Peyer's patch (tissue), 4 donors: ENCODE measurements at regions not wholly inside any gene's neighbourhood (a gene's known extent, or its start where the extent isn't known, plus 50 kb on each side); places are given as distances from the start of the nearest gene placed in this dataset.

ENCODE experiments used
- DNase-seq, 3 donors: peaks; one replicate each; pipeline ENCODE4 v3.0.0-alpha.2; 2017 to 2019
- H3K27ac ChIP-seq, 4 donors: fragments of 200-600 bp; sonication (generic); one replicate each; pipeline ENCODE4 v1.5.1; 2016 to 2019
- H3K27me3 ChIP-seq, 2 donors: fragments of 200-600 bp; sonication (generic); one replicate each; pipeline ENCODE4 v1.5.1; 2019
- H3K36me3 ChIP-seq, 3 donors: fragments of 200-600 bp; sonication (generic); one replicate each; pipeline ENCODE4 v1.5.1; 2016 to 2019
- H3K4me1 ChIP-seq, 4 donors: fragments of 200-600 bp; sonication (generic); one replicate each; pipeline ENCODE4 v1.5.1; 2016 to 2019
- H3K4me3 ChIP-seq, 4 donors: fragments of 200-600 bp; sonication (generic); 1 replicate in 3 of 4; 2 replicates in 1 of 4; pipeline ENCODE4 v1.5.1; 2016 to 2019; ENCODE audit warnings: mild to moderate bottlenecking in 1 of 4
- H3K9me3 ChIP-seq, 4 donors: fragments of 200-600 bp; sonication (generic); one replicate each; pipeline ENCODE4 v1.5.1; 2016 to 2019; ENCODE audit warnings: mild to moderate bottlenecking in 1 of 4
- CTCF ChIP-seq, 6 experiments: fragments of 450-650 bp in 4 of 6; fragments of 200-600 bp in 2 of 6; sonication (generic) in 1 of 6; IDR thresholded peaks; one replicate each; pipeline ENCODE4 v1.5.1; 2017 to 2019; ENCODE audit warnings: antibody characterized with exemption in 6 of 6, mild to moderate bottlenecking in 3 of 6, moderate library complexity in 1 of 6
- POLR2A ChIP-seq, 2 donors: fragments of 450-650 bp; IDR thresholded peaks; one replicate each; pipeline ENCODE4 v1.5.1; 2017; ENCODE audit warnings: antibody characterized with exemption in 2 of 2, mild to moderate bottlenecking in 2 of 2, moderate library complexity in 2 of 2

GRCh38 chr10:47152861-47153349 is 147.1 kb upstream of the GDF10 start:
- H3K4me3 ChIP-seq, result no peak overlapping the region
- H3K27me3 ChIP-seq, result no peaks in the 10 kb centered on the region
- H3K9me3 ChIP-seq, result peaks cover 0 to 9% (median 3%) of the 10 kb centered on the region in 4 donors
- DNase-seq, result no peak
- no peaks in the 10 kb centered on the region for H3K36me3 ChIP-seq
- TF ChIP-seq CTCF (IDR thresholded peaks at IDR 0.05), result peak in 3 of 6 experiments; percentile 7 to 30 (median 18)
- no peak for TF ChIP-seq POLR2A (IDR thresholded peaks at IDR 0.05)
- no peaks in the 10 kb centered on the region for H3K4me1 ChIP-seq
- H3K27ac ChIP-seq, result no peak overlapping the region

GRCh38 chr10:47154762-47155161 is 145.2 kb upstream of the GDF10 start:
- H3K27ac ChIP-seq, result no peak overlapping the region
- DNase-seq, result no peak
- no peaks in the 10 kb centered on the region for H3K27me3 ChIP-seq
- H3K4me1 ChIP-seq, result no peaks in the 10 kb centered on the region
- no peak overlapping the region for H3K4me3 ChIP-seq
- peaks cover 0 to 9% (median 3%) of the 10 kb centered on the region in 4 donors for H3K9me3 ChIP-seq
- no peaks in the 10 kb centered on the region for H3K36me3 ChIP-seq
- TF ChIP-seq POLR2A (IDR thresholded peaks at IDR 0.05) (no peak), CTCF (IDR thresholded peaks at IDR 0.05) (no peak)

- no peak for DNase-seq
- no peak overlapping the region for H3K4me3 ChIP-seq
- H3K36me3 ChIP-seq, result no peaks in the 10 kb centered on the region
- H3K27ac ChIP-seq, result no peak overlapping the region
- no peaks in the 10 kb centered on the region for H3K27me3 ChIP-seq
- no peaks in the 10 kb centered on the region for H3K4me1 ChIP-seq
- TF ChIP-seq CTCF (IDR thresholded peaks at IDR 0.05), result no peak
- TF ChIP-seq POLR2A (IDR thresholded peaks at IDR 0.05), result no peak
- H3K9me3 ChIP-seq, result peaks cover 0 to 9% (median 3%) of the 10 kb centered on the region in 4 donors
Measured at GRCh38 chr10:47156873-47157272, 143.1 kb upstream of the GDF10 start.

- no peak for DNase-seq
- Histone ChIP-seq H3K4me1 (no peaks in the 10 kb centered on the region), H3K27me3 (no peaks in the 10 kb centered on the region), H3K9me3 (peaks cover 0 to 9% (median 3%) of the 10 kb centered on the region in 4 donors), H3K36me3 (no peaks in the 10 kb centered on the region), H3K27ac (no peak overlapping the region), H3K4me3 (no peak overlapping the region)
- TF ChIP-seq CTCF (IDR thresholded peaks at IDR 0.05), result no peak
- no peak for TF ChIP-seq POLR2A (IDR thresholded peaks at IDR 0.05)
Measured at GRCh38 chr10:47158116-47159071, 141.6 kb upstream of the GDF10 start.

GRCh38 chr10:47159361-47160260 is 140.4 kb upstream of the GDF10 start:
- DNase-seq, result no peak
- H3K36me3 ChIP-seq, result no peaks in the 10 kb centered on the region
- no peak overlapping the region for H3K4me3 ChIP-seq
- TF ChIP-seq POLR2A (IDR thresholded peaks at IDR 0.05) (no peak), CTCF (IDR thresholded peaks at IDR 0.05) (no peak)
- no peak overlapping the region for H3K27ac ChIP-seq
- no peaks in the 10 kb centered on the region for H3K27me3 ChIP-seq
- peaks cover 0 to 8% (median 3%) of the 10 kb centered on the region in 4 donors for H3K9me3 ChIP-seq
- no peaks in the 10 kb centered on the region for H3K4me1 ChIP-seq
